ENCODE measurements at regions not wholly inside any gene's neighbourhood (a gene's known extent, or its start where the extent isn't known, plus 50 kb on each side); places are given as distances from the start of the nearest gene placed in this dataset.
"Not testable (repeated sequence)": the region's sequence is repeated elsewhere in the genome, so short reads cannot be mapped to it uniquely, and the experiment has no call there.

DNA sequence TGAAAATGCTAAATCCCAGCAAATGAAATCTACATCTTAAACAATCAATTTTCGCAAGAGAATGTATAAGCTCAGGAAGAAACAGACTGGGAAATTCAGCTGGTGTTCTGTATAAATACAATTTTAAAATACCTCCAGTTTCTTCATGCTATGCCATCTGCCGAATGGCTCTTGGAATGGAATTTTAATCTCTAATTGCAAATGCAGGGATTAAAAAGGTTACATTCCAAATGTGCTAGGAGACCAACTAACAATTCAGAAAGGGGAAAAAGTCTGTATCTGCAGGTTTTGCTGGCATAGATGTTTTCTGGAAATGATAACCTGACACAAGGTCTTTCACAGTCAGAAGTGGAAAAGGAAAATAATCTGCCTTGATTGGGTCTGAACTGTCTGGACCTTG lies 379.7 kb downstream of the MAT2B start:
- no peak for DNase-seq (ENCODE audit: low read depth)

DNA sequence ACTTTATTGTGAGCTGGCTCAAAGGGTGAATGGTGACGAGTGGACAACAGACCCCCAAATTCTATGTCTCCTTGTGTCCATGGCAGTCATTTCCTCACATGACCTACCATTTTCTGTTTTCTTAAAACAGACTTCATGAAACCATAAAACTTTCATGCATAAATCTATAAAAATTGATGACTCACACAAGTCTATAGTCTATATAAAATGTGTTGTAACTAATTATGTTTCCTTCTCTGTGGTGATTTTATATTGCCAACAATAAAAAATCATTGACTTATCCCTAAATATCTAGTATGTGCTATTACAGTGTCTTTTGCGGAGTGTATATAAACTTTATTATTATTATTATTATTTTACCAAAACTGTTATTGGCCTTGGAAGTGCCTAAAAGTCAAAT lies 382.4 kb downstream of the MAT2B start:
- DNase-seq (ENCODE audit: low read depth) = no peak

DNA sequence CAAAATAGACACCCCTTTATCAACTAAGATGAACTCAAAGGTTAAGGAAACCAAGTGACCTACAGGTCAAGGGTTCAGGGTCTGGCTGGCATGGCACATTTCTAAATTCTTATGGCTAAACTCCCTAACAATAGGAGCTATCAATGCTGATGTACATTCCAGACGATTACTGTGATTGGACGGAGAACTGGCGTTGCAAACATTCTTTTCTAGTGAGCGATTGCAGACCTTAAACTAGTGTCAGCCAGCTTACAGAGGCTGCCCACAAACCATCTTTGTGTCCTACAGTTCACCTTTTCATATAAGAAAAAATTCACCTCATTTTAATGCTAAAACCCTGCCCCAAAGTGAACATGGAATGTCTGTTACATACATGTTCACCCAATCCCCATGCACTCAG lies 382.9 kb downstream of the MAT2B start:
- DNase-seq (ENCODE audit: low read depth) = no peak

DNA sequence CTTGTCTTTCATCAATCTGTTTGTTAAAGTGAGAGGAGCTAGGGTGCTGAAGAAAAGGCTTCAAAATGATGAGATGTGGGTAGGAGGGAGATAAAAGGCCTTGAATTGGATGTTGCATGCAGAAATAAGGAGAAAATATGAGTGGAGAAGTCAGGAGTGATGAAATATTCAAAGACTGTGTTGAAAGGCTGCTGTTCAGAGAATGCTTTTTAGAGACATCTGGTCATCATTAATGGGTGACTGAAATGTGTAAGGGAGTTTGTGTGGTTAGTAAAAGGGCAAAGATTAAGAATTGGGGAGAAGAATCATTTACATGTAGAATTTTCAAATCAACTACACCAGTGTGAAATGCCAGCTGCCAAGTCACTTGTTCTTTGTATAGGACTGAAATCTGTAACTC lies 383.9 kb downstream of the MAT2B start:
- no peak for DNase-seq (ENCODE audit: low read depth)

DNA sequence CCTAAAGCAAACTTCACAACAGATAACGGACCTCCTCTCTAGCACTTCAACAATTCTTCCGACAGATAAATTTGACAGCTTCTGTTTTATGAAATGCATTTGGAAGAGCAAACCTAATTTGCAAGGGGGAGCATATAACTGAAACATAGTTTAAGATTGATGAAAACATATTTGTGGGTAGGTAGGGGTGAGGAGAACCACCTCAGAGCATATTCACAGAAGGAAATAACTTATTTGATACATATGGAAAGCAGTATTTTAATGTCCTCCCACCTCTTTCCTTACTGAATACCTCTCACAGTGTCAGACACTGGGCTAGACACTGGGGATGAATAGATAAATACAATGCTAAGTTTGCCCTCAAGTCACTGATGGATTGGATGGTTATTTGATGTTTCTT lies 384.8 kb downstream of the MAT2B start:
- DNase-seq (ENCODE audit: low read depth) = no peak

DNA sequence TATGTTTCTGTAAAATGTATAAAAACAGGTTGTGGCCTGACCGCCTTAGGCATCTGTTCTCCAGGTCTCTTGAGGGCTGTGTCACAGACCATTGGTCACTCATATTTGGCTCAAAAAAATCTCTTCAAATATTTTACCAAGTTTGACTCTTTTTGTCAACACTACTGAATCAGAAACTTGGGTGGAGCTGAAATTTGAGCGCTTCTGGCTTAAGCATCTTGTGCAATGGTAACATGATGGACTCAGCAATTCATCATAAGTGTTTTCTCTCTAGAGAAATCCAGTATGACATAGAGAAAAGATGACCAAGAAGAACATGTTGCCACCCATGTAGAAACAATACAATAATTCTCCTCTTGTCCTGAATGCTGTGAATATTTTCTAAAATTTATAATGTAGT lies 387.9 kb downstream of the MAT2B start:
- no peak for DNase-seq (ENCODE audit: low read depth)

DNA sequence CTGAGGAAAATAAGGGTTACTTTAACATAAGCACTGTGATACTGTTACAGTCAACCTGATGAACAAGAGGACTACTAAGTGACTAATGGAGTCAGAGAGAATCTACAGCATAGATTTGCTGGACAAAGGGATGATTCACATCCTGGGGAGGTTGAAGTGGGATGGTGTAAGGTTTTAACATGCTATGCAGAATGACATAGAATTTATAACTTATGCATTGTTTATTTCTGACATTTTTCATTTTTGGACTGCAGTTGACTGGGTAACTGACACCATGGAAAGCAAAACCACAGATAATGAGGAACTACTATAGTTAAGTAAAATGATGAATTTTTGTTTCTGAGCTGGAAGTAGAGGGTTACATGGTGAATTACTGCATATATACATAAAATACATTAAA lies 389.2 kb downstream of the MAT2B start:
- no peak for DNase-seq (ENCODE audit: low read depth)

DNA sequence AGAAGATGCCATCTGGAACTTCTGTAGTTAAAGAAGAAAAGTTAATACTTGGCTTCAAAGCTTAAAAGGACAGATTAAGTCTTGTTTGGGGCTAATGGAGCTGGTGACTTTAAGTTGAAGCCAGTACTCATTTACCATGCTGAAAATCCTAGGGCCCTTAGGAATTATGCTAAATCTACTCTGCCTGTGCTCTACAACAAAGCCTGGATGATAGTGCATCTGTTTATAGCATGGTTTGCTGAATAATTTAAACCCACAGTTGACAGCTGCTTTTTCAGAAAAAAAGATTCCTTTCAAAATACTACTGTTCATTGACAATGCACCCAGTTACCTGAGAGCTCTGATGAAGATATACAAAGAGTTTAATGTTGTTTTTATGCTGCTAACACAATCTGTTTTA lies 393.5 kb downstream of the MAT2B start:
- DNase-seq (ENCODE audit: low read depth) = no peak

DNA sequence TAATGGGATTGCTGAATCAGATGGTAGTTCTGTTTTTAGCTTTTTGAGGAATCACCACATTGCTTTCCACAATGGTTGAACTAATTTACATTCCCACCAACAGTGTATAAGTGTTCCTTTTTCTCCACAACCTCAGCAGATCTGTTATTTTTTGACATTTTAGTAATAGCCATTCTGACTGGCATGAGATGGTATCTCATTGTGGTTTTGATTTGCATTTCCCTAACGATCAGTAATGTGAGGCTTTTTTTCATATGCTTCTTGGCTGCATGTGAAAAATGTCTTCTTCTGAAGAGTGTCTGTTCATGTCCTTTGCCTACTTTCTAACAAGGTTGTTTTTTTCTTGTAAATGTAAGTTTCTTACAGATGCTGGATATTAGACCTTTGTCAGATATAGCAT lies 402.4 kb downstream of the MAT2B start:
- DNase-seq (ENCODE audit: low read depth) = not testable (repeated sequence)

DNA sequence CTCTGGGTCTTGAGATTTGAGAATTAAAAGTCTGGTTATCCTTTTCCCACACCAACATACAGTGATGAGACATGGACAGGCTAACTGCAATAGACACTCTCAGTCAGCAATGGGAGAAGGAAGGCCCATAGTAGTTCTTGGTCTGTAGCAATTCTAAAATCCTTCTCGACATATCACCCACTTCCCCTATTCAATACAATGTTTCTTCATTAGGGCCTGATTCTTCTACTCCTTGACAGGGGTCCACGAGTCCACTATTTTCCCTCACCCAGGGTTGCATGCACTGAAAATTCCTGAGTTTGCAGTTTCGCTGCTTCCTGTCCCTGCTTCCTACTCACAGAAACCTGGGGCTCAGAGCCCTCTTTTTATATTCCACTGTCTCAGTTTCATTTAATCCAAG lies 402.8 kb downstream of the MAT2B start:
- no peak for DNase-seq (ENCODE audit: low read depth)

DNA sequence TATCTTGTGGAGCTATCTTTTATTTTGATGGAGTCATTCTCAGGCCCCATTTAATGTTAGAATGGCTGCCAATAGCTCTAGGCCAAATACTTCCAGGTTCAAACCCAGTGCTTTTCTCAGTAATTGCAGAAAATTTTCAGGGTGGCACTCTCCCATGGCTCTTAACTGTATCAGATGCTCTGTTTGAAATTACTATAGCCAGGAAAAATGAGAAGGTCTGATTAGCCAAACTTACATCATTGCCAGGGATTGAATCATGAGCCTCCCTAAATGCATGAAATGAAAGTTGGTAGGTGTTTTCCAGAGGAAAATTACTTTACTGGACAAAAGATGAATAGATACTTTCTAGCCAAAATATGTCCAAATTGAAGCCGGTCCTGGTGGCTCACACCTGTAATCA lies 404.8 kb downstream of the MAT2B start:
- DNase-seq (ENCODE audit: low read depth) = no peak

DNA sequence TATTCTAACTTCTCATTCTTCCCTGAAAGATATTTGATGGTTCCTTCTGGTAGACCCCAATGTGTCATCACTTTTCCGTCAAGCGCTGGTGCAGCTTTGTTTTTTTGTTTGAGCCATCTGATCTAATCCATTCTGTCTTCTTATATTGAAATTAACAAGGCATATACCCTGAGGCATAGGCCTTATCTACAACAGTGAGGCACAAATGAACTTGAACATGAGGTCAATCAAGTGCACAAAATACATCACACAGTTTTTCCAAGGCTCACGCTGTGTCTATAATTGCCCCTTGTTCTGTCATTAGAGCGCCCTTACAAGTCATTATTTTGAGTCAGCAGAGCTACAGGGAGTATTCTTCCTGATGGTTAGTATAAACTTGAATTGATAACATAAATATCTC lies 406.6 kb downstream of the MAT2B start:
- no peak for DNase-seq (ENCODE audit: low read depth)

DNA sequence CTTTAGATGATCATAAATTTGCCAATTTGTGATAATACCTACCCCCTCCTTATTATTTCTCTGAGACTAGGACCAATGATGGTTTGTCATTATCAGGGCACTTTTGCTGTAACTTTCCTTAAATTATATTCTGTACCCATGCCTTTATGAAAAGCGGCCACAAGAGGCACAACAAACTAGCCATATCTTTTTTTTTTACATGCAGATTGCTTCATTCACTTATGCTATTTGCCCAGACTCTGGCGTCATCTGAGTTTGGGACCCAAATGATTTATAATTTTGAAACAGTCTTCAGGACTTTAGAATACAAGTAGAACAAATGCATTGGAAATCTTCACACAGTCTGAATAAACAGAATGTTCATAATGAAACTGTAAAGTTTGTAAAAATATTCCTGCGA lies 408.1 kb downstream of the MAT2B start:
- DNase-seq (ENCODE audit: low read depth) = no peak

DNA sequence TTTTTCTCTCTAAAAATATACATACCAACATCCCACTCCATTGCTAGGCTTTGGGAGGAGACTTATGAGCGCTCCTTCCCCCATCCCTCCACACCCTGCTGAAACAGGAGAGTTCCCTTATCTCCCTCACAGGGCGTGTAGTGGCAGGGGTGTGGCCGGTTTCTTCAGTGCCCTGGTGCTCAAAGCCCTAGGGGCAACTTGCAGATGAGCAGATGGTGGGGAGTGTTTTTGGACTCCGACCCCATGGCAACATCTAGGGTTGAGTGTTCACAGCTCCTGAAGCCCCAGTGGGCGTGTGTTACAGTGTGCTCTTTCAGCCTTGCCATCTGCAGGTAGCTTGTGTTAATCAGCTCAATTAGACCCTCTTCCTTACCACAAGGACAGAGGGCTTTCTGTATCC lies 409.5 kb downstream of the MAT2B start:
- DNase-seq (ENCODE audit: low read depth) = no peak

DNA sequence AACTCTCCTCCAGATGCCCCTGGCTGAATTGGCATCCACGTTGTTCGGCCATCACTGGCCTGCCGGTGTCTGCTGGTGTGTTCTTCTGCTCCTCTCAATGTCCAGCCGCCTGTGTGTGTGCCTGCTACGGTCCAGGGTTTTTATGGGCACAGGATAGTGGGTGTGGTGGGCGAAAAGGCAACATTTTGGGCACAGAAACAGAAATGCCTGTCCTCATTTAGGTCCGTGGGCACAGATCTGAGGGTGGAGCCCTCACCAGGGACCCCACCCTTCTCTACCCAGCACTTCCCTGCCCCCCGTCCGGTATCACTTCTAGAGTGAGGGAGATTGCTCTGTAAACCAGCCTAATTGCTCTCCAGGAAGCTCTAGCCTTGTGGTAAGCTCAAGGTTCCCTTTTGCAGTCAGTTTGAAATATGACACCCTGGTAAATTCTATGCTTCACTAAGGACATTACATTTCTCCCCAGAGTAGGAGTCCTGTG lies 410.1 kb downstream of the MAT2B start:
- no peak for DNase-seq (ENCODE audit: low read depth)

DNA sequence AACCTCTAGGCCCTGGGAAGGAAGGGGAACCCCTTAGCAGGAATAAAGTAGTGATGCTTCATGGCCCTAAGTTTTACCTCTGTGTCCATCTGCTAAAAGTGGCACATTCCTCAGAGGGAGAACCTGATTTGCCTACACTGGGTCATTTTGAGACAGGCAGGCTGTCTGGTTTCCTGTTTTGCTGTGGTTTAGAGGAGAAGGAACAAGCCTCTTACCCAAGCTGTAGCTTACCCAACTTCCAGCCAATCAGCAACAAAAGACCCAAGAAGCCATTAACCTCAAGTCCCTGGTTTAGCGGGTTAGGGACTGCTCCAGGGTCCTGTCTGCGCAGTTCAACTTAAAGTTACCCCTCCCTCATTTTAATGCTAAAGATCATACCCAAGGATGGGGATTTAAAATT lies 411.0 kb downstream of the MAT2B start:
- no peak for DNase-seq (ENCODE audit: low read depth)

DNA sequence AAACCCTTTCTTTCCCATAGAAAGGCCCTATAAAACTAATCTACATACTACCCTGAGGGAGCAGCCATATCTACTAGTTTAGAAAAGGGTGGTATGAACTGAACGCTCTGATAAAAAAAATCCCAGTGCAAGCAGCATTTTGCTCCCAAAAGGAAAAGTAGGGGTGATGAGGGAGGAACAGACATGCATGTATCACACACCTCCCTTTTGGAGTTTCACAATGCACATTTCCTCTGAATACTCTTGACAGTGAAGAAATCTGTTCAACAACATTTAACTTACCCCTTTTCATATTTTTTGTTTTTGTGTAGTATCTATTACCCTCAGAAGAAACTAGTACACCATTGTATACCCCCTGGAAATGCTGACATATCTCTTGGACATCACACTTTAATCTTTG lies 411.4 kb downstream of the MAT2B start:
- no peak for DNase-seq (ENCODE audit: low read depth)

DNA sequence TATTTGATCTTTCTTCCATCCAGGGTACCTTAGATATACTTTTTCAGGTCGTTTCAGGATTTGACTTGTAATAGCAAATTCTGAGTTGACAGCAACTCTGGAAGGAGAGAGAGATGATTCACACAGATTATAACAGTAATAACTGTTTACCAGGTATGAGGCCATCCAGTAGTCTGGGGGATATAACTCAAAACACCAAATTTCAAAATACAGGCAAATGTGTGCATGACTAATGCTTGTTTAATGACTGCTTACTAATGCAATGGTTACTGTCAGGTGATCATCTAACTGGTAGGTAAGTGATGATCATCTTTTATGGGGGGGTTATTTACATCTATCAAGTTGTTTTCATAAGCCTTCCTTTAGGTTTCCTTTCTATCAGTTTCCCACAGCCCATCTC lies 412.3 kb downstream of the MAT2B start:
- DNase-seq (ENCODE audit: low read depth) = no peak

DNA sequence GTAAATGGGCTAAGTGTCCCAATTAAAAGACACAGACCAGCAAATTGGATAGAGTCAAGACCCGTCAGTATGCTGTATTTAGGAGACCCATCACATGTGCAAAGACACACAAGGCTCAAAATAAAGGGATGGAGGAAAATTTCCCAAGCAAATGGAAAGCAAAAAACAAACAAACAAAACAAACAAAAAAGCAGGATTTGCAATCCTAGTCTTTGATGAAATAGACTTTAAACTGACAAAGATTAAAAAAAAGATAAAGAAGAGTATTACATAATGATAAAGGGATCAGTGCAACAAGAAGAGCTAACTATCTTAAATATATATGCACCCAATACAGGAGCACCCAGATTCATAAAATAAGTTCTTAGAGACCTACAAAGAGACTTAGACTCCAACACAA lies 429.6 kb downstream of the MAT2B start:
- DNase-seq (ENCODE audit: low read depth) = not testable (repeated sequence)

DNA sequence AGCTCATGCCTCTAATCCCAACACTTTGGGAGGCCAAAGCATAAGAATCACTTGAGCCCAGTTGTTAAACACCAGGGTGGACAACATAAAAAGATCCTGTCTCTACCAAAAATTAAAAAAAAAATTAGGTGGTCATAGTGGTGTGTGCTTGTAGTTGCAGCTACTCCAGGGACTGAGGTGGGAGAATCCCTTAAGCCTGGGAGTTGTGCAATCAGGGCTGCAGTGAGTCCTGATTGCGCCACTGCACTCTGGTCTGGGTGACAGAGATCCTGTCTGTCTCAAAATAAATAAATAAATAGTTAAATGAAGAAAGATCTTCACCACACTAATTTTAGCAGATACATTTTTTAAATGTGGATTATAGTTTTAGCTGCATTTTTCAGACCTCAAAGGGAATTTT lies 433.2 kb downstream of the MAT2B start:
- no peak for DNase-seq (ENCODE audit: low read depth)

DNA sequence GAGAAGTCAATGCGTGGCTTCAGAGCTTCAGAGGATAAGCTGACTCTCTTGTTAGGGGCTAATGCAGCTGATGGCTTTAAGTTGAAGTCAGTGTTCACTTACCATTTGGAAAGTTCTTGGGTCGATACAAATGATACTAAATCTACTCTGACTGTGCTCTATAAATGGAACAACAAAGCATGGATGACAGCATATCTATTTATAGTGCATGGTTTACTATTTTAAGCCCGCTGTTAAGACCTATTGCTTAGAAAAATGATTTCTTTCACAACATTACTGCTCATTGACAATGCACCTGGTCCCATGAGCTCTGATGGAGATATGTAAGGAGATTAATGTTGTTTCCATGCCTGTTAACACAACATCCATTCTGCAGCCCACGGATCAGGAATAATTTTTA lies 435.7 kb downstream of the MAT2B start:
- DNase-seq (ENCODE audit: low read depth) = no peak

DNA sequence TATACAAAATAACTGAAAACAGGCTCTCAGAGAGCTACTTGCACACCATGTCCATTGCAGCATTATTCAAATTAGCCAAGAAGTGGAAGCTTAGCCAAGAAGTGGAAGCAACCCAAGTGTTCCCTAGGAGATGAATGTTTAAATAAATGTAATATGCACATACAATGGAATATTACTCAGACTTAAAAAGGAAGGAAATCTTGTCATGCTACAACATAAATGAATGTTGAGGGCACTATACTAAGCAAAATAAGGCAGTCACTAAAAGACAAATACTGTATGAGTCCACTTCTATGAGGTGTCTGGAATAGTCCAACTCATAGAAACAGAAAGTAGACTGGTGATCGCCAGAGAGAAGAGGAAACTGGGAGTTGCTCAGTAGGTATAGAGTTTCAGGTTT lies 438.1 kb downstream of the MAT2B start:
- DNase-seq (ENCODE audit: low read depth) = no peak

DNA sequence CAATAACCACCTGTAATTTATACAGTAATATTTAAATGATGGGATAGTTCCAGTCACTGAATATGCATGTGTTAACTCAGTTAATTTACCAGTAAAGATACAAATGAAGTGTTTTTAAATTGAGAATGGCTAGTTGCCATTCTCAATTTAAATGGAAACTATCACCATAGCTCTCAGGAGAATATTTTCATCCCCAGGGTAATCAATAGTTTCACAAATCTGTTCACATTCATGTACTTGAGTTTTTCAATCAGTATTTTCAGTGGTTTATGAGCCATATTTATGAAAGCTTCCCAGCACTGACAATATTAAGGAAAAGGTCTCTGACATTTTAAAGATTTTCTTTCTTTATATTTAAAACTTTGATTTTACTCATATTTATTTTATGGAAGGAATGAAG lies 439.3 kb downstream of the MAT2B start:
- DNase-seq (ENCODE audit: low read depth) = no peak

DNA sequence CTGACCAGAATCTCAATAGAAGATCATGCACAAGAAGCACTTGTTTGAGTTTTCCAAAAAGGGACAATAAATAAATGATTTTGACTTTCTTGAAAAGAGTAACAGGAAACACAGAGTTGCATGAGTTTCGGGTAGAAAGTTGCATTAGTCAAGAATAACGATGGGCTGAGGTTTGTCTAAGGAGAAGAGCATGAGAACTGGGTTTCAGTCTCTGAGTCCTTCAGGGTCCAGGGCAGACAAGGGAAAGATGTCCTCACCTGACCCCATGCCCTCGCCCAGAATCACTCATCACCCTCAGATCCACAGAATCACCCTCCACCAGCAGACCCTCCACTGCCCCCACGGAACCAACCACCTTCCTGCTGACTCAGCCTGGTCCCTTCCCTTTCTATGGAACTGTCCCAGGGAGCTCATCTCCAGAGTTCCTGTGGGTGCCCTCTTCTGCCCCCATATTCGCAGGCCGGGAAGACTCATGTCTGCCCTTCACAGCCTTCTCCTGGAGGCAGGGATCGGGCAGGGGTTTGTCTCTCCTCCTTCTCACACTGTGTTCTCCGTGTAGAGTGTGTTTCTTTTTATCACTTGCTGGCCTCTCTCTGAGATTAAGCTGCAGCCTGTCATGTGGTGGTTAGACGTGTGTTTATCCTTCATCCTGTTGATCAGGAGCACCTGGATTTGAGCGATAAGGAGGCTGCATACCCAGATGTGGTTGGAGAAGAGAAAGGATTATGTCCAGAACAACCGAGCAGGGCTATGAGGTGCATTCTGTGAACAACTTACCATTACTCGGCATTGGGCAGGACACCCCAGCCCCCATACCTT lies 442.6 kb downstream of the MAT2B start:
- DNase-seq (ENCODE audit: low read depth) = no peak

Data from GM04504 (cell line).